HG03575 (cell line): ENCODE measurements at regions not wholly inside any gene's neighbourhood (a gene's known extent, or its start where the extent isn't known, plus 50 kb on each side); places are given as distances from the start of the nearest gene placed in this dataset.

Source experiments
- ATAC-seq: cut with Tn5 transposase; IDR thresholded peaks from one replicate; pipeline ENCODE4 v1.9.1; 2021; ENCODE audit not compliant: unreplicated experiment, insufficient number of reproducible peaks, low FRiP score; ENCODE audit errors: extremely low read depth

DNA sequence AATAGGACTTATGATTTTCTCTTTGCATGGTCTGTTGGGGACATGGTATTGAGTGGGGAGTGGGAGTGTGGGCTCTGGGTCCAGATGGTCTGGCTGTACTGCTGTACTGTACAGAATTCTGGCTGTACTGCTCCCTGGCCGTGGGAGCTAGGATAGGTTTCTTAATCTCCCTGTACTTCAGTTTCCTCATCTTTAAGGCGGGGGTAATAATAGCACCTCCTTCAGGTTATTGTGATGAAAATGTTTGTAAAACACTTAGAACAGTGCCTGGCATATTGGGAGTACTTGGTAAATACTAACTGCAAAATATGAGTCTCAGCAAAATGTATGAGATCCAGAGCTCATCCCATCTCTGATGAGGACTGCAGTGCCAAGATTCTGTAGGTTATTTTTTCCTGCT is 198.6 kb downstream of the KIF18A start:
- ATAC-seq, result no peak

DNA sequence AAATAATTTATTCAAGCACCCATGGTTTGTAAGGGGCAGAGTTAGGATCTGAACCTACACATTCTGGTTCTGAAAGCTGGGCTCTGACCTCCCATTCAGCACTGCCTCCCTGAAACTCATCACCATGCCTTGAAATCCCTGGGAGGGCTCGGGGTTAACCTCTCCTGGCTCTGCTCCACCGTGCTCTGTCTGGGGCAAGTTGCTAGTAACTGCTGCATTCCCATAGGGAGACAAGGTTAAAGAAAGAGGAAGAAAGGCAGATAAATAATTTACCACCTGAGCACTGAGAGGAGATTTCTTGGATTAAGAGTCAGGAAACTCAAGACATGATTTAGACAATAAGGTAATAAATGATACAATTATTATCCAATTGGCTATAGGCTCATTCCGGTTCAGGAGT is 199.3 kb downstream of the KIF18A start:
- ATAC-seq, result no peak

DNA sequence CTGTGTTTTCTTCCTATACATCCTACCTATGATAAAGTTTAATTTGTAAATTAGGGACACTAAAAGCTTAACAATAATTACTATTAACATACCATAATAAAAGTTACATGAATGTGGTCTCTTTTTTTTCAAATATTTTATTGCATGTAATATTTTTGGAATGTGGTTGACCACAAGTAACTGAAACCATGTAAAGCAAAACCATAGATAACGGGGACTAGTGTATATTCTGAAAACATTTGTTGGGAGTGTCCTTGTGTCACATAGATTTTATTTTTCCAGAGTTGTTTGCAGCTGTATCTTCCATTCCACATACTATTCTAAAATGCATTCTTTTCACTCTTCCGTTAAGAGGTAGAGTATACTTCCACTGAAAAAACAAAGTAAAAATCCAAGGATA is 200.4 kb downstream of the KIF18A start:
- ATAC-seq, result no peak

DNA sequence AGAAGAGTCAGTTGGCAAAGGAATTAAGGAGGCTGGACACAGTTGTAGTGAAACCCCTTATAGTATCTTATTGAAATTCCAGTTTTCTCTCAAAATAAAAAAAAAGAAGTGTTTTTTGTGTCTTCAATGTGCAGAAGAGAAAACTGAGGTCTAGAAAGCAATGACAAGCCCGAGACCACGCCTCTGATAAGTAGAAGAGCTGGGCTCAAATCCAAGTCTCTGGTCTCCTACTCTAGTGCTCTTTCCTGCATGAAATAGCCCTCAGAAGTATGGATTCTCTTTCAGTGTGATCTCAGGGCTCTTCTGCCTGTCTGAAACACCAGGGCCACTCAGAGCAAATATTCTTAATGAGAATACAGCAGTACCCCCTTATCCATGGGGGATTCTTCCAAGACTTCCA is 200.9 kb downstream of the KIF18A start:
- no peak for ATAC-seq

DNA sequence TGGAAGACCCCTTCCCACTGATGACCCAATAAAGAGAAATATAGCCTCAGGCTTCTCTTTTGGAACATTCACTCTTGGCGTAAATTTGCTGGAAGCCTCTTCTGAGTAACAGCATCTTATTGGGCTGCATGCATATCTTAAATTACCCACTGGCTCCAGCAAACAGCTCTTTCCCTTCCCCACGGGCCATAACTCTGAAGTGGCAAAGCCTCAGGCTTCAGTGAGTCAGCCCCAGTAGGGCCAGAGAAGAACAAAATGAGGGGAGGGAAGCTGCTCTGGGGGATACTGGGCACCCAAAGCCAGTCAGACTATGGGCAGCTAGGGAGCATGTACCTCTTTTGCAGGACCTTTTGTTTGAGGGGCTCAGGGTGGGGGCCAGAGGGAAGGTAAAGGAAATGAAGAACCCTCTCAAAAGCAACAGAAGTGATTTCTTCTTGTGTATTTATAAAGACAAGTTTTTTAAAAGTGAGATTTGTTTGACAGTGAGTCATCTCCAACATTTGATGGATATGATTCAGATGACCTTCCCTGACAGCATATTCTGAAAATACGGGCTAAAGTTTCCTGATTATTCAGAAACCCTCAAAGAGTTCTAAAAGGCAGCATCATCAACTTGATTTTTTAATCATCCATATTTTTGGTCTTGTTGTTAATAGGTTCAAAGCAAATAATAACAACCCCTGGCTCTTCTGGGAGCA is 203.4 kb downstream of the KIF18A start:
- no peak for ATAC-seq

DNA sequence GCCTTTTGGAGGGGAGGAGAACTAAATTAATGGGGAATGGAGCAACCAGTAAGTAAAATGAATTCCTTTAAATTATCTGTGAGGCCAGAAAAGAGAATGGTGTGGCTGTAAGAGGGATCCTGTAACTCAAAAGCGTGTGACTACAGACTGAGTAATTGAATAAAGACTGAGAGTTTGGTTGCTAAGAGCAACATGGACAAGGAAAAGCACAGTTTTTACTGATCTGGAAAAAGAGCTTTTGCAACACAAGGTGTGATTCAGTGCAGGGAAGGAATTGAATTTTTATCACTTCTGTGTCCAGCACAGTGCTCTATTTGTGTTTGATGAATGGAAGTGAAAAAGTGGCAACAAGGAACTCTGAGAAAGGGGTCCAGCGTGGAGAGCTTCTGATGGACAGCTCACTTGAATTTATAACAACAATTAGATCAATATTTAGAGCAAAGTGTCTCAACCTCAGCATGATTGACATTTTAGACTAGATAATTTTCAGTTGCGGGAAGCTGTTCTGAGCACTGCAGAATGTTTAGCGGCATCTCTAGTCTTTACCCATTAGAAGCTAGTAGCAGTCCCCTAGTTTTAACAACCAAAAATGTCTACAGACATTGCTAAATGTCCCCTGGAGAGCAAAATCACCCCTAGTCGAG is 202.8 kb upstream of the BDNF start:
- no peak for ATAC-seq

DNA sequence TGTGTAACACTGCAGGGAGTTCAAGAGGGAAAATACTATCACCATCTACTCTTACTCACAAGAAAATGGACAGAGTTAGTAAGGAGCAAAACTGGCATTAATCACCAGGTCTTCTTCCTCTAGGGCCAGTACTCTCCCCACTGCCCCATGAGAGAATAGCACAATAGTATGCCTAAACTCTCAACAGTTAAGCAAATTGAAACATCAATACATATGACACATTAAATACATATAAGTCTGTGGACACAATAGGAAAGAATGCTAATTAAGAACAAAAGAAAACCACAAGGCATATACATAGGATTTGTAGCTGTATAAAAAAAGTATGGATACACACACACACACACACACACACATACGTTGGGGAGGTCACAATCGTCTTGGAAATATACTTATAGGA is 197.9 kb upstream of the BDNF start:
- no peak for ATAC-seq

DNA sequence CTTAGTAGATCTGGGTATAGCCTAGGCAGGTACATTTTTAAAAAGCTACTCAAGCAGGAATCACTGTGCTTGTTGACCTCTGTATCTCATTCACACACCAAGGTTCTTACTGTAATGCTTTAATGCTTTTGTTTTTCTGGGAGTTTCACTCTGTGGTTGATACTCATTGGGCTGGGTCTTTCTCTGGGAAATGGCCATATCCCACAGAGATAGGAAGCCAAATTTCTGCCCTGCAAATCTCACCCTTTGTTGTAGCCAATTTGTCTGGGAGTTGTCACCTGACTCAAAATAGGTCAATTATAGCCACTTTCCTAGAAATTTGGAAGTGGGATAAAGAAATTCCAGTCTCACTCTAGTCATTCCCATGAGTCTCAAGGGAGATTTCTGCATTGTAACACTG is 195.8 kb upstream of the BDNF start:
- no peak for ATAC-seq

DNA sequence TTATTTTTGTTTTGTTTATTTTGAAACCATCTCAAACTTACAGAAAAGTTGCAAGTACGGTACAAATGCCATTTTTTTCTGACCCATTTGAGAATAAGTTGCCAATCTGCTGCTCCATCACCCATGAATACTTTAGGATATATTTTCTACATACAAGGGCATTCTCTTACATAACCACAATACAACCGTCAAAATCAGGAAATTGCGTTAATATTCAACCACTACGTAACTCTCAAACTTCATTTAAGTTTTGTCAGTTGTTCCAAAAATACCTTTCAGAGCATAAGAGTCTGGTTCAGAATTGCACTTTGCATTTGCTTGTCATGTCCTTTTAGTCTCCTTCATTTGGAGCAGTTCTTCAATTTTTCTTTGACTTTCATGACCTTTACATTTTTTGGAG is 194.3 kb upstream of the BDNF start:
- no peak for ATAC-seq

DNA sequence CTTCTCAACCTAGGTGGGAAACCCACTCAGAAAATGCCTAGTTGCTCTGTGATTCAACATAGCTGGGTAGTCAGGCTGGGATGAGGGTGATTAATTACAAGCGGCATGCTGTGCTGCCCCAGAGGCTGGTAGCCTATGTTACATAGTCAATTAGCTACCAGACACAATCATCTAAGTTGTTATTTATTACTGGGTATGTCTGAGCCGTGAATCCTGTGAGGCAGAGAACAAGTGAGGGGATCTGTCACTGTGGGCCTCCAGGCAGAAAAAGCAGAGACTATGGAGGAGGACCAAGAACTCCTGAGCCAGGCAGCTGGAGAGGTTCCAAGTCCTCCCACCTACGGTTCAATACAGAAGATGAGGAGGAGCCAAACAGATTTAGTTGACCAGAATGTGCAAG is 186.6 kb upstream of the BDNF start:
- no peak for ATAC-seq

DNA sequence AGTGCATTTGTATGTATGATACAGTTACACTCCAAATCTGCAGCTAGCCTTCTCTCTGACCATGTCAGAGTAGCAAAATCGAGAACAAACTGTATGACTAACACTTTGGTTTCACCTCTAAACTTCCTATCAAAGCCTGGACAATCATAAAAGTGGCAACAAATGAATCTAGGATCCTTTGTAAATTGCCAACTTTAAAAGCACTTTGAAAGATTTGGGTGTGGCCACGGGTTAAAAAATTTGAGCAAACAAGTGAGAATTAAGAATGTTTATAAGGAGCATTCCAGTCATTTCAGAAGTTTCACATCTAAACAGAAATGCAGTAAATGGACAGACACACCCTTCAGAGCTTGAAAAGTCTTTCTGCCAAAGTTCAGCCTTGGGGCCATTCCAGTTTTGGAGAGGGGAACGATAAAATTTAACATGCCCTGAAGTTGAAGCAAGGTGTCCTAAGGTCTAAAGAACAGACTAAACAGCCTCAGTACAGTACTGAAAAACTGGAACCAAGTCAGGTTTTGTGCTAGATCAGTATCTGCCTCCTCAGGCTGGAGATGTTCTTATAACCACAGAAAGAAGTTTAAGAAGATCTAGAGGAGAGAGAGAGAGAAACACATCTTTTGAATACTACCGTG is 181.9 kb upstream of the BDNF start:
- ATAC-seq, result no peak

DNA sequence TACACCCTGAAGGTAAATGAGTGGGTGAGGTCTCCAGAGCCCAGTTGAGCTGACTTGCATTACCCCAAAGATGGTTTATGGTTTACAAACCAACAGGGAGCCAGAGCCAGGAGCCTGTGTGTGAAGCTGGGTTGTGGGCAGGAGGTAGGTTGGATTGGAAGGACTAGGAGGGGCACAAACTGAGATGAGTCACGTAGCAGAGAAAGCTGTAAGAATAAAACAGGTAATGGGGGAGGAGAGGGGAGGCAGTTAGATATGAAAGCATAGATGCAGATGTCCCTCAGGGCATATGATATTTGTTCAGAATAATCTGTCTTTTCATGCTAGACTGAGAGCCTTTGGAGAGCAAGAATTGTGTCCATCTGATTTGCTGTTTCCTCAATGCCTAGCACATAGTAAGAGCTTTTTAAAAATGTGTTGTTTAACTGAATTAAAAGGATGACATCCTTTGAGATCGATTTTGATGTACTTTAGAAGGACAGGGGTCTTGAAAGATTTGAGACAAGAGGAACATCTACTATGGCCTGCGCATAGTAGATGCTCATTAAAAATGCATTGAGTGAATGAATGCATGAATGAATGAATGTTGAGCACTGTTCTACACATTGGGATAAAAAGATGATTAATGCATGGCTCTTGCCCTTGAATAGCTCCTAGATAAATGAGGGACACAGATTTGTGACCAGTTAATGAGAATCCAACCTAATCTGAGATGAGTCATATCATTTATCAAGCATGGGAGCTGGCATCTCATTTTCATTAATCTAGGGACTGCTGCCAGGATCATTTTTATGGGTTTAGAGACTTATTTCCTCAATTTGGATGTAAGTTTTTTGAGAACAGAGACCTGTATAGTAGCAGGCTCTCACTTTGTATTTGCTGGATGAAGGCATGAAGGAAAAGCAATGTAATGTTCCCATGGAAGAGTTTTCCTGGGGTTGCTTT is 175.8 kb upstream of the BDNF start:
- no peak for ATAC-seq

DNA sequence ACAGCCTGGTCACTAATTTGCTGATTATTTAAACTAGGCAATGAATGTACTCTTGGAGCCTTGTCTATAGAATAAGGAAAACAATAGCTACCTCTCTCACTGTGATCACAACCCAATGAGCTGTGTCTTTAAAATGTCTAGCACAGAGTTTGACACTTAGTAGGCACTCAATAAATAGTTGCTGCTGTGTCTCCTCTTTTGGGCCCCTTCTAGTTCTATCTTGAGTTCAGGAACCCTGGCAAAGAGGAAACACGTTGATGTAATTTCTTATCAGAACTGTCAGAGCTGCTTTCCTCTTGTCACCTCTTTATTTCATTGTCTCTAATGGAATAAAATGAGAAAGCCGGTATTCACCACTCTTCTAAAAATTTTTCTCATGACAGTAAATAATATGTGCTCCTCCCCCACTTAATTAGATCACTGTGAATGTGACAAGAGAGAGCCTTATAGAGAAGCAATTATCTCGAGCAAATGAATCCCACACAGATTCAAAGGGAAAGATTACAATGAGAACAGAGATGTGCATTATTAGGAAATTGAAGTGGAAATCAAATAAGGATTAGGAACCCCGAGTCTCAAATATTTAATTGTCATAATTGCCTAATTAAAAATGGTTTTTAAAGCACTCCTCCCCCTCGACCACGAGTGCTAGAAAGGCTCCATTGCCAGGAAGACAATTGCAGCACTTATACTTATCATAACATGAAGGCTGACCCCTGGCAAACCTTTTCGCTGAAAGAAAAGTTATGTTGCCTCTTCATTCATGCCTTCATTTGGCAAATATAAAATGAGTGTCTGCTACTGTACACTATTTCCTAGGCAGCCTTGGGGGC is 175.0 kb upstream of the BDNF start:
- ATAC-seq, result no peak

DNA sequence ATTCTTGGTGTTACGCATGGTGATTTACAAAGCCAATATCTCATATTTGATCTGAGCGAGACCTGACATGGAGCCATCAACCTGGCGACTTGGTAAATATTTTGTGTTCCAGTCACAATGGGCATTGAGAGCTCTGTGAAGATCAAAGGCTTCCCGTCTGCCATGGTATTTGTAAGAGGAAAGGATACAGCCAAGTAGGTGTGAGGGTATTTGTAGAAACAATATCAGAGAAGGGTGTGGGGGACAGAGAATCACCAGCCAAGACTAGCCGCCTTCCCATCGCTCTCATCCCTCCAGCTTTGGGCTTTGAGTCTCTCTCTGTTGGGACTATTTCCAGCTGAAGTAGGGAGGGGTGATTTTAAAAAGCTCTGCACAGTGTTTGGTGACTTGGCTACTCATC is 173.4 kb upstream of the BDNF start:
- no peak for ATAC-seq

DNA sequence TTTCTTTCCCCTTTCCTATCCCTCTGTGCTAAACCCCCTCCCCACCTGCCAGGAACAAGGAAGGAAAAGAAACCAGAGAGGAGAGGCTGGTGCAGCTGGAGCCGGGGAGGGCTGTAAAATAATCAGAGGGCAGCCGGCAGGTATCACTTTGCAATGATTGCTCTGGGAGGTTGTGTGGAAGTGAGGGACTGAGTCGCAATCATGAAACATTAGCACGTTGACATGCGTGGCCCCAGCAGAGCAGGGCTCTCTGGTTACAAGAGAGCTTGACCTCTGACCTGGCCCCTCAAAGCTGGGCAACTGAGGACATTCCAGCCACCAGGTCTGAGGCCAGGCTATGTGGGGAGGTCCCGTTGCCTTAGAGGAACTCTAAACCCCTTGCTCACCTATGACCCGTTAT is 170.8 kb upstream of the BDNF start:
- ATAC-seq, result no peak

DNA sequence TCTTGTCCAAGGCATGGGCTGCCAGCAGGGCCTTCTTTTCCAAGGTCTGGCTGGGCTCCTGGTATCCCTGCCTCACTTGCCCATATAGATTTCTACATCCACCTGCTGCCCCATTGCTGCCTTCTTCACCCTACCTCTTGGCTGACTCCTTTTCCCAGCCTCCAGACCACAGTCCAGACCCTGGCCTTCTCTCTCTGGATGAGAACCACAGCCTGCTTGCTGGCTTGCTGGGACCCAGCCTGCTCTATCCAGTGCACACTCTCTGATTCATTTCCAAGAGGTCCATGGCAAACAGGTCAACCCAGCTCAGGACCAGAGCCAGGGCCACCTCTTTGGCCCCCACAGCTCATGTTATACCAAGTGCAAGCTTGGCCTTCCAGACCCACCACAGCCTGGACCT is 169.4 kb upstream of the BDNF start:
- no peak for ATAC-seq

DNA sequence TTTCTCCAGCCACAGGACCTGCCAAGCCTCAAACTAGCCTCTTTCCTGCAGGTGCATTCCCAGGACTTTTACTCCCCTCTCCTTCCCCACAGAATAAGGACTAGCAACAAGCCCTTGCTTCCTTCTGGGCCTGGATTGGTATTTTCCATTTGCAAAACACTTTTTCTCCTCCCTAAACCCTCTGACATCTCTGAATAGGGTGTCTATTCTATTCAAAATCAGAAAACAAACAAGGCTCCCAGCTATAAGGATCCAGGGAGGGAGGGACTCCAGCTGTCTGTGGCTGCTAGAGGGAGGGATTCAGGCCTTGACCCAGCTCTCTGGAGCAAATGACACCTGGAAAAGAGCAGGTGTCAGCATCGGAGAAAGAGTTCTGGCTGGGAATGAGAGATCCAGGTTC is 168.5 kb upstream of the BDNF start:
- no peak for ATAC-seq

DNA sequence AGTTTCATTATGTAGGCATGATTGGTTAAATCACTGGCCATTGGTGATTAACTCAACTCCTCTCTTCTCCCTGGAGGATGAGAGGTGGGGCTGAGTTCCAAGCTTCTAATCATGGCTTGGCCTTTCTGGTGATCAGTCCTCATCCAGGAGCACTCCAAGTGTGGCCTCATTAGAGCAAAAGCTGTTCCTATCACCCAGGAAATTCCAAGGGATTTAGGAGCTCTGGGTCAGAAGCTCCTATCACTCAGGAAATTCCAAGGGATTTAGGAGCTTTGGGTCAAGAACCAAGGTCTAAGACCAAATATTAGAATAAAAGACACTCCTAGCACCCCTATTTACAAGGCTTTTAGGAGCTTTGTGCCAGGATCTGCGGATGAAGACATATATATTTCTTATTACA is 168.0 kb upstream of the BDNF start:
- no peak for ATAC-seq

DNA sequence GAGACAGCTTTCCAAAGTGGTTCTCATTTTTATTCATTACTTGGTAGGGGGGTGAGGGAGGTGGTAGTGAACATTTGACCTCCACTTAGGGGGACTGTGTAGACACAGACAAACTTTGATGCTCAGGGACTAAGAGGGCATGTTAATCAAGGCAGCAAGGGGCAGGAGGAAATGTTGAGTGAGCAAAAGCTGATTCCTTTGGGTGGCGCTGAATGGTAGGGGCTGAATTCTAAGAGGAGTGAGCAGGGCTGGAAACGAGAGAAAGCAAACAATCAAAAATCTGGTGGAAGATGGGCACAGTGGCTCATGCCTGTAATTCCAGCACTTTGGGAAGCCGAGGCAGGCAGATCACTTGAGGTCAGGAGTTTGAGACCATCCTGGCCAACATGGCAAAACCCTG is 164.8 kb upstream of the BDNF start:
- no peak for ATAC-seq
